ENCODE measurements at regions not wholly inside any gene's neighbourhood (a gene's known extent, or its start where the extent isn't known, plus 50 kb on each side); places are given as distances from the start of the nearest gene placed in this dataset.

DNA sequence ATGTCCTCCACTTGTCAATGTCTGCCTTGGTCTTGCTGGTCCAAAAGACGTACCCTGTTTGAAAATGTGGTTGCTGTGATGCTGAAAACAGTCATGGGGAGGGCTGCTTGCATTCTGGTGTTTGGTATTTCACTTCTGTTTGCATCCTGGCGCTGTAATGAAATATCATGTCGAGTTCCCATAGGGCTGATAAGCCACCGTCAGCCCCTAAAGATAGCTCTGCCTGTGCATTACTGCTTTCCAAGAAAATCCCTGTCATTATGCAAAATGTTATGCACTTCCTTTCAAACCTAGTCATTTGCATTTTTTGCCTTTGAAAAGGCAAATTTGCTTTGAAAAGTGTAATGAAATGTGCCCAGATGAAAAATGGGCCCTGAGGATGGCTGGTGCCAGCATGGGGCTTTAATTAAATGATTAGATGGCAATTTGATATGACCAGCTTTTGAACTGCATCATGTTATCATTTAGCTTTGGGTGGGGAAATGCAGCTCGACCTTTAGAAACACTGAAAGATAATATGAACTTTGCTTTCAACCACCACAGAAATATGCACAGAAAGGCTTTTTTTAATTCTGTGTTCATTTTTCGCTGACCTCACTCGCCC lies 374.4 kb upstream of the SGCD start:
- no peak for DNase-seq (ENCODE audit: low spot score)

- DNase-seq (ENCODE audit: low spot score), result no peak
Observed at GRCh38 chr5:155953335-155953734, 373.6 kb upstream of the SGCD start.

DNA sequence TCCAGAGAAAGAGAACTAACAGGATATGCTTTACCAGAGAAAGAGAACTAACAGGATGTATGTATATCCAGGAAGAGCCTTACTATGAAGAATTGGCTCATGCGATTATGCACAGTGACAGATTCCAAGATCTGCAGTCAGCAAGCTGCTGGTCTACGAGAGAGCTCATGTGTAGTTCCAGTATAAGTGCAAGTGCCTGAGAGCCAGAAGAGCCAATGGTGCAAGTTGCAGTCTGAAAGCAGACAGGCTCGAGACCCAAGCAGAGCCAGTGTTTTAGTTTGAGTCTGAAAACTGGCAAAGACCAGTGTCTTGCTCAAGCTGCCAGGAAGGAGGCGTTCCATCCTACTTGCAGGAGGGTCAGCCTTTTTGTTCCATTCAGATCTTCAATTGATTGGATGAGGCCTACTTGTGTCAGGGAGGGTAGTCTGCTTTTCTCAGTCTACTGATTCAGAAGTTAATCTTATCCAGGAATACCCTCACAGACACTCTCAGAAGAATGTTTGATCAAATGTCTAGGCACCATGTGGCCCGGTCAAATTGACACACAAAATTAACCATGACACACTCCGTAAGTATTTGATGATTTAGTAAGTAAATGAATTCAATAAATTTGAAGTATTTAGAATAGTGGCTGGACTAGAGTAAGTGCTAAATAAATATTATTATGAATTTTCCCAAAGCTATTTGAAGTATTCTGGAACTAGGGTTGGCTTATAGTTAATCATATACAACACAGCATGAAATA lies 372.1 kb upstream of the SGCD start:
- no peak for DNase-seq (ENCODE audit: low spot score)

DNA sequence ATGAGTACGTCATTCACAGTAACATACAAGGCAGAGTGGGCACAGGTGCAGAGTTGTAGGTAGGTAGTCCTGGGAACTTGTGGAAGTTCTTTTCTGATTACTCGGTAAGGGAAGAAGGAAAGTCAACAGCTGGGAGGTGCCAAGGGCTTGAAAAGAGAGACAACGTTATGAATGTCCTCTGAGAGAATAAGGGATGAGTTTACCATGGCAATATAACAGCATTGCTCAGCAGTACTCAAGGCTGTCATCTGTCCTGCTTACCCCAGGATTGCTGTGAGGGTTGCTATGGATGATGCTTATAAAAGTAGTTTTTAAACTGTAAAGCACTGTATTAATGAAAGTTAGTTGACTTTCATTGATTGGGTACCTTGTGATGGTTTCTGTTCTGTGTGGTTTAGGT lies 369.1 kb upstream of the SGCD start:
- DNase-seq (ENCODE audit: low spot score), result no peak

DNA sequence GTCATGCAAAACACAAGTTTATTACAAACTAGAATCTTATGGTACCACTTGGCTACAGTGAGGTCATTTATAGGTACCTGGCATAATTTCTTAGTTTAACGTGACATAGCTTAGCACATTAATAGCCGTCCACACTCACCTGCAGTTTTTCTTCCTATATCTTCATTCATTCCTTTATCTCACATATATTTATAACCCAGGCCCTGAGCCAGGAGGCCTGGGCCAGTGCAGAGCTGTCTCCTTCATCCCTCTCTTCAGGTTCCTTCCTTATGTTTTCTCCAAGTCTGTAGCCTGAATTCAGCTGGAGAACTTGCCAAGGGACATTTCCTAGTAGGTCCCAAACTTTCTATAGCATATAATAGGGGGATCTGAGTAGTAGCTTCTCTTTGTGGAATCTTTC lies 367.9 kb upstream of the SGCD start:
- DNase-seq (ENCODE audit: low spot score), result no peak

- no peak for DNase-seq (ENCODE audit: low spot score)
Observed at GRCh38 chr5:155960177-155960576, 366.8 kb upstream of the SGCD start.

DNA sequence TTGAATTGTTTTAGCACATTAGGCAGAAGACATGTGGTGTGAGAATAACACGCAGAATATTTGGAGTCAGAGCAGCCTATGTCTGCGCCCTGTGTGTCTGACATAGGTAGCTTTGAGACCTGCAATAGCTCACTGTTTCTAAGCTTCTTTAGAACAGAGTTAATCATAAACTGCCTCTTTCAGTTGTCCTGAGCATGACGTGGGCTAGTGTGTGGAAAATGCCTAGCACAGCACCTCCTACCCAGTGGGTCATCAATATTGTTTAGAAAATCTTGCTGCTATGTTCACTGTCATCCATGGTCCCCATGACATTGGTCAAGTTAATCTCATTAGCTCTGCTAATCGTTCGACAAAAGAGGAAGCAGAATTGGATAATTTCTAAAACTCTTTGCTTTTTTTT lies 357.4 kb upstream of the SGCD start:
- no peak for DNase-seq (ENCODE audit: low spot score)

GRCh38 chr5:155974369-155974768 lies 352.6 kb upstream of the SGCD start:
- no peak for DNase-seq (ENCODE audit: low spot score)

DNA sequence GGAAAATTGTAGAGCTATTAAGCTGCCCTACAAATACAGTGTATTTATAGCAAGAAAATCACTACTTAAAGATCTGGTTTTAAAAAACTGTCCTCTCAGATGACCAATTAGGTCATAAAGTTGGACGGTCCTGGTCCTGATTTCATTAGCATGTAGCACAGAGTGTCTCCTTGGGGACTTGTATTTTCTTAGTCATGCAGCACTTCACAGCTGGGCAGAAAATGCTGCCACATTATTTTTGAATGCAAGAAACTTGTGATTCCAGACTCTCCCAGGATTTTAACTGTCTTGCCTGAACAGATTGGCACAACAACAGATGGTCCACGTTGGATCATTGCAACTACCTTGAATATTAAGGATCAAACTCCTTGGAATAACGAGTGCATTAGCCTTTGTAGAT lies 348.1 kb upstream of the SGCD start:
- DNase-seq (ENCODE audit: low spot score), result no peak

- DNase-seq (ENCODE audit: low spot score), result no peak
Observed at GRCh38 chr5:155982354-155982753, 344.6 kb upstream of the SGCD start.

- DNase-seq (ENCODE audit: low spot score), result no peak
Observed at GRCh38 chr5:155983954-155984353, 343.0 kb upstream of the SGCD start.

- DNase-seq (ENCODE audit: low spot score), result no peak
Observed at GRCh38 chr5:155987265-155987810, 339.6 kb upstream of the SGCD start.

DNA sequence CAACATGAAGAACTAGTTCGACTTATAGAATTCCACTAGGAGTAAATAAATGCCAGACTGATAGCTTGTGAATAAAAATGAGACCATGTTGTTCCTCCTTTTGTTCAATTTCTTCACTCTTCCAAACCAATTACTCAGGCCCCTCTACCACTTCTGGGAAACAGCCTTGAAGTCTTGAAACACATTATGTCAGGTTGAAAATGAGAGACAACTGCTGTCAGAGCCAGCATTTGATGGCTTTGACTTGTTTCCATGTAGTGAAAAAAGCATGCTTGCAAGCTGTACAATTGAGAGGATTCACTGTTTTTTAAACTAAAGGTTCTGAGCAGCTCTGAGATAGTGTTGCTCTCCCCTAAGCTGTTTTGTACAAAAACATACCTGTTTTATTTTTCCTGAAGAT lies 337.1 kb upstream of the SGCD start:
- no peak for DNase-seq (ENCODE audit: low spot score)

GRCh38 chr5:155996123-155996522 lies 330.8 kb upstream of the SGCD start:
- no peak for DNase-seq (ENCODE audit: low spot score)

GRCh38 chr5:155998257-155998656 lies 328.7 kb upstream of the SGCD start:
- no peak for DNase-seq (ENCODE audit: low spot score)

- no peak for DNase-seq (ENCODE audit: low spot score)
Observed at GRCh38 chr5:156000115-156000514, 326.8 kb upstream of the SGCD start.

DNA sequence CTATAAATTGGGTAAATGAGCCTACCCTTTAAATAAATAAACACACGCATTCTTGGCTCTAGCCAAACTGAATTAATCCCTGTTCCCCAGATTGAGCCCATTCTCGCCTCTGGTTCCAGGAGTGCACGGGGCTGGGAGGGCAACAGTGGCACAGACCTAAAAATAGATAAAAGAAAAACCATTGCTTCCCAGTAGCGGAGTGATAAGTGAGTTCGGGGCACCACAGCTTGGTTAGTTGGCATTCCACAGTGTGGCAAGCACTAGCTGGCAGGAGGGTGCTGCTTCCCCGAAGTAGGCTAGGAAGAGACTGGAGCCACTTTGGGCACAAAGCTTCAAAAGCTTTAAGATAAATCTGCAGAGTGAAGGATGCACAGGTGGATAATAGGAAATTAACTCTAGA lies 322.2 kb upstream of the SGCD start:
- DNase-seq (ENCODE audit: low spot score), result no peak

DNA sequence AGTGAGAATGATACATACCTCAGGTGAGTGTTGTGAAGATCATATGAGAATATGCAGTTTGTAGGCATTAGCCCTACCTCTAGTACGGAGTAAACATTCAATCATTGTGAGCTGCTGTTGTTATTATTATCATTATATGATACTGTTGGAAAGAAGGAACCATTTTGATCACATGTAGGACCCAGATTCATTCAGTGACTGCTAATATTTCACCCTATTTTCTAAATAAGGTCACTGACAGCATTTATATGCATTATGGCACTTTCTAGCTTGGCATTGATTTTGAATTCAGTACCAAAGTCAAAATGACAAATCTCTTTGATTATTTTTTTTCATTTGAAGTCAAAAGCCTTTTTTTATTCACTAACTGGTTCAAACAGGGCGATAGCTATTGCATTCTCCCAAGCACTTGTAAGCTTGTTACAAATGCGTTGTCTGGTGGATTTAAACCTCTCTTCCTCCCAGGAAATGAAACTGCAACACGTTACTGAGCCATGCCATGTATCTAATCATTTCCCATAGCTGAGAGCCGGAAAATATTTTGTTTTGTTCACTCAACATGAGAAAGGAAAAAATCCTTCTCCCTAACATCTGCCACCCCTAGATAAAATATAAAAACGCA lies 320.8 kb upstream of the SGCD start:
- DNase-seq (ENCODE audit: low spot score), result no peak

- DNase-seq (ENCODE audit: low spot score), result no peak
Observed at GRCh38 chr5:156008844-156009243, 318.1 kb upstream of the SGCD start.

DNA sequence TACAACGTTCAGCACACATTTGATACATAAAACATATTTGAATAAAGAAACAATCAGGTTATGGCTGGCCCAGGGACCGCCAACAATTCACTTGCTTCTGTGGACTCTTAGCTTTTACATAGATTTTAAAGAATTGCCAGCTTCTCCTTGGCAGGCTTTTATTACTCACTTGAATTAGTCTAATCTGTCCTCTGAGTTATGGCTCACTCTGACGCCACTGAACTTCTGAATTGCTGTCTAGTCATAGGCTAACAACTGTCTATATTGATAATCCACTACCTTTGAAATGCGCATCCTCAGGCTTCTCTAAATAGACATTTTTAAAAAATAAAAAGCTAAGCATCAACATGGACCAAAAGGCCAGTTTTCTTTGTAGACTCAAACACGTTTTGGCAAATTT lies 317.4 kb upstream of the SGCD start:
- DNase-seq (ENCODE audit: low spot score), result no peak

GRCh38 chr5:156015137-156015536 lies 311.8 kb upstream of the SGCD start:
- DNase-seq (ENCODE audit: low spot score), result no peak

GRCh38 chr5:156019130-156019529 lies 307.8 kb upstream of the SGCD start:
- DNase-seq (ENCODE audit: low spot score), result no peak

Measured in mesenteric fat pad (tissue), 1 donor.